Left forelimb (tissue), 1 donor: ENCODE measurements at regions not wholly inside any gene's neighbourhood (a gene's known extent, or its start where the extent isn't known, plus 50 kb on each side); places are given as distances from the start of the nearest gene placed in this dataset.

Source experiments
- DNase-seq: peaks from one replicate; pipeline ENCODE4 v3.0.0-alpha.2; 2018; ENCODE audit warnings: low spot score

DNA sequence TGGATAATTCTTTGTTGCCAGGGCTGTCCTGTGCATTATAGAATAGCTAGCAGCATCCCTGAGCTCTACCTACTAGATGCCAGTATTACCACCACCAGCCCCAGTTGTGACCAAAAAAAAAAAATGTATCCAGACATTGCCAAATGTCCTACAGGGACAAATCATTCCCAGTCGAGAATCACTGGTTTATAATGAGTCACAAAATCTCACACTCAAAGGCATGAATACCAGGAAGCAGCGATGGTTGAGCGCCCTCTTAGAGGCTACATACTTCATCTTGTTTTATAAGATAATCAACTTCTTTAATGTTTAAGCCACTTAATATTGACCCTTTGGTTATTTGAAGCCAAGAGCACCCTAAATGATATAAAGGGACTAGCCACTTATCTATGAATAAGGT lies 297.3 kb downstream of the DHX15 start:
- no peak for DNase-seq

GRCh38 chr4:24285759-24286158 lies 298.6 kb downstream of the DHX15 start:
- no peak for DNase-seq

- no peak for DNase-seq
These were observed 301.9 kb downstream of the DHX15 start for GRCh38 chr4:24282446-24282845.

DNA sequence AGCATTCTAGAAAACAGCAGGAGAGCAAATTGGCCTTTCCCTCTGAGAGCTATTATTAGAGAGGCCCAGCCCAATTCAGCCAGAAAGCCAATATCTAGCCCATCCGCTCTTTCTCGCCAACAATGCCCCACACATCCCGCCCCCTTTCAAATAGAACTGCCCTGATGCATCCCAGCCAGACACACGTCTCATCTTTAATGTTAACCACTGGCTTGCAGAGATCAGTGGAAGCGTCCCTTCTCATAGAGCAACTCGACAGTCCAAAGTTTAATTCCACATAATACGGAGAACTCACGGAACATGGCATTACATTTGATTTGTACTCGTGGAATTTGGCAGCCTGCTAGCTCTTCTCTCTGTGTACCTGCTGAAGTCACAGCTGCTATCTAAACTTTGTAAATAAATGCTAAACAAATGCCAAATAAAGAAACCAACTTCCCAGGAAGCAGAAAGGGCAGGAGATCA lies 304.4 kb downstream of the DHX15 start:
- DNase-seq: no peak

DNA sequence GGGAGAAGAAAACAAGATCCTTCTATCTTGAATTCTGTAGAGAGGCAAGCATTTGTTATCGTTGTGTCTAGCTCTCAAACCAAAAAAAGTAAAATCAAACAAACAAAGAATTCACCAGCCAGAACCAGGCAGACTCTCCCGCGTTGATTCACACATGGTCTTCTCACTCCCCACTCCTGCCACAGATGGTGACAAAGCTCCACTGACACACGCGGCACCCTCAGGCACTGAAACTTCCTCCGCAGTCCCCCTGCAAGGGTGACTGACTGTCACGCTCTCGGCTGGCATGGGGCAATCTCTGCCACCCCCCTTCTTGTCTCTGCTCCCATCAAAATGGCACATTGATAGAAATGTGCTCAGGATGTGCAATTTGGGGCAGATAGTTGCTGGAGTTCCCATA lies 304.9 kb downstream of the DHX15 start:
- no peak for DNase-seq

DNA sequence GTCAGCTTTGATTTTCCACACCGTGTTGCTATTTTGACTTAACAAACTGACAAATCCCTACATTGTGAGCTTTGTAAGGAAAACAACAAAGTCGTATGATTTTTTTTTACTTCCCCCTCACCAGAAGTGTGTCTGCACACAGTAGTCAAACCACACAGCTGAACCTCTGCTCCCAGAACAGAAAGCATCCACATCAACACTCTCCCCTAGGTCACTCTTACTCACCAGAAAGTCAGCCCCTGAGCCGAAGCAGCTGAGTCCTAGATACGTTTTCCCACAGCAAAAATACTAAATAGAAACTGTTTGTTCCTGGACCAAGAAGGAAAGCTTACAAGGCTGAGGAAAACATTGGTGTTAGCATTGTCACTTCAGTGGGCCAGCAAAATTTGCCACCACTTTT lies 305.7 kb downstream of the DHX15 start:
- no peak for DNase-seq

GRCh38 chr4:24274381-24274941 lies 309.9 kb downstream of the DHX15 start:
- DNase-seq: no peak

DNA sequence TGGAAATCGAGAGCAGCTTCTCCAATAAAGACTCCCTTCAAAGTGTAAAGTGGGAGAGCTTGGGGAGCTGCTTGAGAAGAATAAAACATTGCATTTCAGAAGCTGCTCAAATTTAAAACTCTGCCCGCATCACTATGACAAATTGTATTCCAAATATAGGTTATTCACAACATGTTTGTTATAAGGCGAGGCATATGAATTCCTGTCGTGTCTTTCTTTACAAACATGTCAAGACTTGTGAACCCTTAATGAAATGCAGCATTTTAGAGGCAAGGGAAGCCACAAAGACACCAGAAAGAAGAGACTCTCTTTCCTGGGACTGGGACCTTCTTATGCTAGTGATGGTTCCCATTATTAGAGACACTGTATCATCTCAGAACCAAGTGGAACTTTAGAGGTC lies 311.2 kb downstream of the DHX15 start:
- DNase-seq: no peak

- no peak for DNase-seq
These were observed 317.2 kb downstream of the DHX15 start for GRCh38 chr4:24266951-24267722.

DNA sequence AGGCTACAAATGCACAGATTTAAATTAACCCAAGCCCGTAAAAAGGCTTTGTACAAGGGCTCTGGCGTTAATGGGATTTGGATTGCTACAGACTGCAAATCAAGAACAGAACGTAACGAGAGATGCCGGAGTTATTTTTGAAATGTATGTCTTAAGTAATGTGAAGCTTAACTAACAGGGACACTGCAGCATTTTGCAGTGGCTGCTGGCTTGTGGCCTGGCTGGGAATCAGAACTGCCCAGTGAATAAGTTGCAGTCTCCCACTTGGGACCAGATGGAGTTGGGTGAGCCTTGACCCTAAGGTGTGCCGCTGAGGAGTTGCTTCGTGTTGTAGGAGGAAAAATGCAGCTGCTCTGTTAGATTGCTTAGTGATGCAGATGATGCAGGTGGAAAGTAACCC lies 318.4 kb downstream of the DHX15 start:
- no peak for DNase-seq

- no peak for DNase-seq
These were observed 321.7 kb downstream of the DHX15 start for GRCh38 chr4:24262616-24263015.

DNA sequence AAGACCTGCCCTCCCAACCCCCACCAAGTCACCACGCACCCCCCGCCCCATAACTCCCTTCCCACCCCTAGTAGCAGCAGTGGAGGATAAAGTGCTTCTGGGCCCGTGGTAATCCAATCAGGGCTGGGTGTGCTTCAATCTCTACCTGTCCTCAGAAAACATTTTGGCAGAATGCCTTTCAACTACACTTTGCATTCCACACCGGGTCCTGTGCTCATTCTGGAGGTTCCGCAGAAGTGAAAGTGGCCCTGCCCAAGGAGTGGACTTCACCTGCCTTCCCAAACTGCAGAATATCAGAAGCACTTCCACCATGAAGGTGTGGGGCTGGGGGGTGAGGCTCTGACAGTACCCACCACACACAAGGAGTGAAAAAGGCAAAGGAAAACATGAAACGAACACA lies 322.3 kb downstream of the DHX15 start:
- no peak for DNase-seq

- no peak for DNase-seq
These were observed 323.3 kb downstream of the DHX15 start for GRCh38 chr4:24260923-24261564.

- DNase-seq: no peak
These were observed 324.1 kb downstream of the DHX15 start for GRCh38 chr4:24260133-24260715.

- no peak for DNase-seq
These were observed 327.8 kb downstream of the DHX15 start for GRCh38 chr4:24256547-24256946.

DNA sequence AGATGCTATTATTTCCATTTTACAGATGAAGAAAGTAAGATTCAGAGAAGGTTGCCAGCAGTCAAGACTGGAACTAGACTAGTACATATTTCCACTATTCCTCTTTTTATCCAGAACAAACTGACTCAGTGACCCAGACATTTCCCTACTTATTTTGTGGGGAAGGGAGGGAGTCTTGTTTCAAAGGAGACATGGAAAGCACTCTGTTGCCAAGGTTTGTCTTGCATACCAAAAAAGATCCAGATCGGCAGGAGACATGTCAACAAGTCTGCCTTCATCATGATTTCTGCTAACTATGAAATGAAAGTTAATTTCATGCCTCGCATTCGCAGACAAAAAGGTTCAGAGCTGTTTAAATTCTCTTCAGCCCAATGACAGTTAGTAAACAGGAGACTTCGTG lies 328.3 kb downstream of the DHX15 start:
- no peak for DNase-seq

DNA sequence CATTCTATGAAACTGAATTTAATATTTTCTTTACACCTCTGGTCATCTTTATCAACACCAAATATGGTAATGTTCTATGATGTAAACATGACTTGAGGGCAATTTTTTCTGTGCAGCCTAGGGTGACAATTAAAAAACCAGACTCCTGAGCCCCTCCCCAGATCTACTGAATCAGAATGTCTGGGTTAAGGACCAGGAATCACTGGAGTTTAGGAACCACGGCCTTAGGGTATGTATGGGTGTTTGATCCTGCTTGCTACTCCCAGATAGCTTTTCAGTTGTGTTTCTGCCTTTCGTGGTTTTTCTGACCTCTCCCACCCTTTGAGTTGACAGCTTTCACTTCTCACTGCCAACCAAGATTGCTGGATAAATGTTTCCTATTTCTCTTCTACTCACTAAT lies 332.2 kb downstream of the DHX15 start:
- DNase-seq: no peak

DNA sequence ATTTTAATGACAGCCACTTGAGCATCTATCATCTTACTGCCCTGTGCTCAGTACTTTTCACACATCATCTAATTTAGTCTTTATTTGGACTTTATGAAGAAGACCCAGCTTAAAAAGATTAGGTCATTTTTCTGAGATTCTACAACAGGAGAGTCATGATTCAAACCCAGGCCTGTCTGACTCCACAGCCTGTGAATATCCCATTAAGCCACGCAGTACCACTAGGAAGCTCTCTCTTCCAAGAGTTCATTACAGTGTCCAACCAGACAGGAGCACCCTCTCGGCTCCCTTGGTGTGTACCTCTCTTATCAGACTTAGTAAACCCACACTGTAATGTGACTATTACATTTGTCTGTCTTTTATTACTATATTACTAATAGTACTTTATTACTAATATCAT lies 332.8 kb downstream of the DHX15 start:
- no peak for DNase-seq

- no peak for DNase-seq
These were observed 334.4 kb downstream of the DHX15 start for GRCh38 chr4:24249972-24250371.

- DNase-seq: no peak
These were observed 335.4 kb downstream of the DHX15 start for GRCh38 chr4:24248674-24249630.

DNA sequence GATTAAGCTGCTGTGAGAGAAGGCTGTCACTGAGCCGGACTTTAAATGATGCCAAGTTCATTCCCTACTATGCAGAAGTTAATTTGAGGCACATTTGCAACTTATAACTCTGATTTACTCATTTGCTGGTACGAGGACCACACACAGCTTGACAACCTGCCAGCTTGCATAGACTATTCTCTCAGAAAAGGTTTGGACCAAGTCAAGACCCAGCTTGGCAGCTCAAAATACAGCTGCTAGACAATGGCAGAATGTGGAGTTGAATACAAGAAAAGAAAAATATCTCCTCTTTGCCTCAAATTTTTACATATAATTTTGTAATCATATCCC lies 338.9 kb downstream of the DHX15 start:
- DNase-seq: no peak
